ENCODE measurements at regions not wholly inside any gene's neighbourhood (a gene's known extent, or its start where the extent isn't known, plus 50 kb on each side); places are given as distances from the start of the nearest gene placed in this dataset.

DNA sequence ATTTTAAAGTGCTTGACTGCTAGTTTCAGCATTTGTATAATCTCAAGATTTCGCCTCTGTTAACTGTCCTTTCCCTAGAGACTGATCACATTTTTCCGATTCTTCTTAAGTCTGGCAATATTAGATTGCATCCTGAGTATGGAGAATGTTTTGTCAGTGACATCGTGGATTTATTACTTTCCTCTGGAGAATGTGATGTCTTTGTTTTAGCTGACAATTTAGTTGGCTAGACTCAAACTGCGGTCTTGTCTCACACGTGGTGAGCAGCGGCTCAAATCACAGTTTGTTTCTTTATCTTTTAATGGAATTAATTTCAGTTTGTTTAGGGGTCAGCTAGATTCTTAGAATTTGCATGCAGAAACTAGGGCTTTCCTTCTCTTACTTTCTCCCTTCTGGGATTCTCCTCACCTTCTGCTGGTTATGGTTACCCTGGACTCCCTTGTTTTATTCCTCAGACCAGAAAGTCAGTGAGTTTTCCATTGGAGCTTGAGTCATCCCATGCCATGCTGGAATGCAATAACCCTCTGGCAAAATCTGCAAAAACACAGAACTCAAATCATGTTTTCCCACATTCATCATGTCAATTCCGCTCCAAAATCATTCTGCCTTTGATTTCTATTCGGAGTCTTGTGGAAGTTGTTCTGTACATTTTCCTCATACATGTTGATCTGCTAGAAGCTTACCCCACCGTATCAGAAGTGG, 327.2 kb upstream of the TRIB2 start:
- no peaks in the 10 kb centered on the region for H3K9me3 ChIP-seq (replicated peaks; ENCODE audit: control insufficient read depth, insufficient read depth, low read length)
- TF ChIP-seq JUN (IDR thresholded peaks at IDR 0.05; ENCODE audit: borderline replicate concordance, insufficient read depth, insufficient read length, low read depth) (no peak), FOS (IDR thresholded peaks at IDR 0.05; ENCODE audit: borderline replicate concordance, insufficient read depth, low read length) (no peak), MYC (IDR thresholded peaks at IDR 0.05; ENCODE audit: low read depth, low read length) (no peak), POLR2AphosphoS5 (IDR thresholded peaks at IDR 0.05; ENCODE audit: insufficient read depth, low read depth, low read length) (no peak), EZH2 (IDR thresholded peaks at IDR 0.05; ENCODE audit: borderline replicate concordance, low read depth, low read length, severe bottlenecking) (no peak), POLR2A (IDR thresholded peaks at IDR 0.05; ENCODE audit: low read depth, low read length) (no peak), GATA2 (IDR thresholded peaks at IDR 0.05; ENCODE audit: insufficient read depth, insufficient read length, low read depth, low read length) (no peak)
- TF ChIP-seq, protein P1, sequence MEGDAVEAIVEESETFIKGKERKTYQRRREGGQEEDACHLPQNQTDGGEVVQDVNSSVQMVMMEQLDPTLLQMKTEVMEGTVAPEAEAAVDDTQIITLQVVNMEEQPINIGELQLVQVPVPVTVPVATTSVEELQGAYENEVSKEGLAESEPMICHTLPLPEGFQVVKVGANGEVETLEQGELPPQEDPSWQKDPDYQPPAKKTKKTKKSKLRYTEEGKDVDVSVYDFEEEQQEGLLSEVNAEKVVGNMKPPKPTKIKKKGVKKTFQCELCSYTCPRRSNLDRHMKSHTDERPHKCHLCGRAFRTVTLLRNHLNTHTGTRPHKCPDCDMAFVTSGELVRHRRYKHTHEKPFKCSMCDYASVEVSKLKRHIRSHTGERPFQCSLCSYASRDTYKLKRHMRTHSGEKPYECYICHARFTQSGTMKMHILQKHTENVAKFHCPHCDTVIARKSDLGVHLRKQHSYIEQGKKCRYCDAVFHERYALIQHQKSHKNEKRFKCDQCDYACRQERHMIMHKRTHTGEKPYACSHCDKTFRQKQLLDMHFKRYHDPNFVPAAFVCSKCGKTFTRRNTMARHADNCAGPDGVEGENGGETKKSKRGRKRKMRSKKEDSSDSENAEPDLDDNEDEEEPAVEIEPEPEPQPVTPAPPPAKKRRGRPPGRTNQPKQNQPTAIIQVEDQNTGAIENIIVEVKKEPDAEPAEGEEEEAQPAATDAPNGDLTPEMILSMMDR (IDR thresholded peaks at IDR 0.05; ENCODE audit: extremely low read depth in 1 of 2, insufficient read depth in 1 of 2, low read depth in 1 of 2, low read length in 2 of 2) = no peak
- TF ChIP-seq, protein P2, sequence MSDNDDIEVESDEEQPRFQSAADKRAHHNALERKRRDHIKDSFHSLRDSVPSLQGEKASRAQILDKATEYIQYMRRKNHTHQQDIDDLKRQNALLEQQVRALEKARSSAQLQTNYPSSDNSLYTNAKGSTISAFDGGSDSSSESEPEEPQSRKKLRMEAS (IDR thresholded peaks at IDR 0.05; ENCODE audit: insufficient read depth, insufficient read length) = no peak
- H4K20me1 ChIP-seq (replicated peaks; ENCODE audit: control insufficient read depth, extremely low read depth, insufficient read depth, low read length) = no peaks in the 10 kb centered on the region
- DNase-seq (ENCODE audit: low read depth, low spot score) (no peak), FAIRE-seq (no peak)
- BruUV-seq (replicated peaks) = no TSS peak
- H3K4me1 ChIP-seq (ENCODE audit: control insufficient read depth, extremely low read depth, insufficient read depth, low read length) = no peaks in the 10 kb centered on the region
- dilution Hi-C loops (cut with MboI; ENCODE audit: extremely low pct_ligation_motif_present, low sequenced_read_pairs) (no loop called here), intact Hi-C loops (cut with micrococcal nuclease) (no loop called here)
- H3K9me1 ChIP-seq (replicated peaks; ENCODE audit: control insufficient read depth, extremely low read depth, insufficient read depth, low read length) = no peaks in the 10 kb centered on the region
- no peaks in the 10 kb centered on the region for H3K79me2 ChIP-seq (ENCODE audit: control insufficient read depth, insufficient read depth, low read length)
- H2AFZ ChIP-seq (ENCODE audit: low read depth, low read length) = no peak overlapping the region
- ChIA-PET POLR2A (no interaction called here), CTCF (no interaction called here)
- peaks cover 4 to 6% of the 10 kb centered on the region in 2 experiments for H3K27me3 ChIP-seq (ENCODE audit: control insufficient read depth in 2 of 2, insufficient read depth in 2 of 2, low read length in 2 of 2)
- no peak overlapping the region for H3K27ac ChIP-seq (ENCODE audit: insufficient read depth, low read depth, low read length)
- no peak overlapping the region for H3K4me3 ChIP-seq (replicated peaks in 1 of 3; ENCODE audit: insufficient read depth in 1 of 3, low read depth in 1 of 3, low read length in 3 of 3)
- no peak overlapping the region for H3K9ac ChIP-seq (replicated peaks; ENCODE audit: extremely low read depth, insufficient read depth, low read length)
- H3K36me3 ChIP-seq (ENCODE audit: control insufficient read depth in 2 of 2, extremely low read depth in 1 of 2, insufficient read depth in 2 of 2, low read length in 2 of 2) = no peaks in the 10 kb centered on the region
- H3K4me2 ChIP-seq (ENCODE audit: insufficient read depth, low read length) = no peak overlapping the region

Data from endothelial cell of umbilical vein (primary cell).